Endothelial cell of umbilical vein (primary cell): ENCODE measurements at regions not wholly inside any gene's neighbourhood (a gene's known extent, or its start where the extent isn't known, plus 50 kb on each side); places are given as distances from the start of the nearest gene placed in this dataset.

Experiments
- BruUV-seq: library from RNA; stranded (reverse); fragments of 400-500 nt; replicated peaks from 2 replicates; lab custom pipeline; 2021; lab: Mats Ljungman, UMichigan
- CTCF ChIA-PET: fragments of 300-600, 350-600 bp; sonication (Branson Sonifier 250); formaldehyde crosslinking; loops from one replicate; lab custom pipeline; 2021; ENCODE audit warnings: antibody characterized with exemption, inconsistent platforms; lab: Charles Lee
- POLR2A ChIA-PET: fragments of 300-600, 350-600 bp; sonication (Branson Sonifier 250); formaldehyde crosslinking; loops from one replicate; lab custom pipeline; 2021; ENCODE audit warnings: antibody characterized with exemption, inconsistent platforms; lab: Charles Lee
- DNase-seq: peaks from one replicate; pipeline ENCODE4 v3.0.0-alpha.2; 2011; ENCODE audit warnings: low read depth, low spot score
- FAIRE-seq: peaks from 2 replicates; lab custom pipeline; 2011; peaks lifted over from hg19 to GRCh38; lab: Jason Lieb, UNC
- H2AFZ ChIP-seq: 2 replicates; pipeline ENCODE4 v1.6.0; 2012; ENCODE audit warnings: low read depth, low read length, control low read depth, inconsistent platforms
- H3K27ac ChIP-seq: 2 replicates; pipeline ENCODE4 v1.5.1; 2011; ENCODE audit warnings: low read depth, mild to moderate bottlenecking, control low read depth, low read length, moderate library complexity; ENCODE audit not compliant: insufficient read depth
- H3K27me3 ChIP-seq, 2 experiments: 2 replicates each; pipeline versions ENCODE4 v1.6.0 to v1.6.1; 2011; ENCODE audit warnings: low read length in 2 of 2, mixed read lengths in 1 of 2; ENCODE audit not compliant: control insufficient read depth in 2 of 2, insufficient read depth in 2 of 2
- H3K36me3 ChIP-seq, 2 experiments: 2 replicates in 1 of 2; 3 replicates in 1 of 2; pipeline ENCODE4 v1.5.1; 2011; ENCODE audit warnings: low read length in 2 of 2, mild to moderate bottlenecking in 1 of 2, moderate library complexity in 1 of 2; ENCODE audit not compliant: control insufficient read depth in 2 of 2, insufficient read depth in 2 of 2; ENCODE audit errors: extremely low read depth in 1 of 2
- H3K4me1 ChIP-seq: 3 replicates; pipeline ENCODE4 v1.5.1; 2011; ENCODE audit warnings: mild to moderate bottlenecking, low read length; ENCODE audit not compliant: control insufficient read depth, insufficient read depth; ENCODE audit errors: extremely low read depth
- H3K4me2 ChIP-seq: 2 replicates; pipeline ENCODE4 v1.6.1; 2011; ENCODE audit warnings: low read length, control low read depth, mixed read lengths; ENCODE audit not compliant: insufficient read depth
- H3K4me3 ChIP-seq, 3 experiments: fragments of 200-600 bp in 1 of 3; sonication (generic), shearing (Covaris generic) in 1 of 3; replicated peaks in 1 of 3; 2 replicates each; pipeline ENCODE4 v1.5.1; 2011 to 2016; ENCODE audit warnings: control low read depth in 3 of 3, low read length in 3 of 3, mild to moderate bottlenecking in 2 of 3, inconsistent platforms in 1 of 3, low read depth in 1 of 3, moderate library complexity in 1 of 3; ENCODE audit not compliant: insufficient read depth in 1 of 3
- H3K79me2 ChIP-seq: 2 replicates; pipeline ENCODE4 v1.6.0; 2012; ENCODE audit warnings: low read length, inconsistent platforms; ENCODE audit not compliant: control insufficient read depth, insufficient read depth
- H3K9ac ChIP-seq: replicated peaks from 2 replicates; pipeline ENCODE3; 2011; ENCODE audit warnings: low read length, control low read depth; ENCODE audit not compliant: insufficient read depth; ENCODE audit errors: extremely low read depth
- H3K9me1 ChIP-seq: replicated peaks from 3 replicates; pipeline ENCODE4 v1.6.0; 2011; ENCODE audit warnings: mild to moderate bottlenecking, low read length; ENCODE audit not compliant: control insufficient read depth, insufficient read depth; ENCODE audit errors: extremely low read depth
- H3K9me3 ChIP-seq: replicated peaks from 2 replicates; pipeline ENCODE4 v1.5.1; 2012; ENCODE audit warnings: low read length, inconsistent platforms; ENCODE audit not compliant: control insufficient read depth, insufficient read depth
- H4K20me1 ChIP-seq: replicated peaks from 2 replicates; pipeline ENCODE3; 2011; ENCODE audit warnings: mild to moderate bottlenecking, low read length; ENCODE audit not compliant: control insufficient read depth, insufficient read depth; ENCODE audit errors: extremely low read depth
- EZH2 ChIP-seq: IDR thresholded peaks from 2 replicates; pipeline ENCODE4 v1.6.1; 2012; ENCODE audit warnings: borderline replicate concordance, low read depth, mild to moderate bottlenecking, moderate library complexity, low read length, inconsistent platforms; ENCODE audit not compliant: severe bottlenecking
- MAX ChIP-seq: IDR thresholded peaks from 2 replicates; pipeline ENCODE4 v1.6.1; 2011; ENCODE audit not compliant: insufficient read depth, insufficient read length
- MYC ChIP-seq: IDR thresholded peaks from one replicate; pipeline ENCODE4 v1.6.1; 2011; ENCODE audit warnings: mild to moderate bottlenecking, low read depth, low read length
- POLR2A ChIP-seq: IDR thresholded peaks from 2 replicates; pipeline ENCODE4 v1.6.1; 2012; ENCODE audit warnings: low read depth, mild to moderate bottlenecking, control low read depth, low read length
- POLR2AphosphoS5 ChIP-seq: IDR thresholded peaks from 2 replicates; pipeline ENCODE4 v1.6.1; 2012; ENCODE audit warnings: low read depth, mild to moderate bottlenecking, control low read depth, low read length, moderate library complexity; ENCODE audit not compliant: insufficient read depth
- dilution Hi-C: fragments of 300-500 bp; cut with MboI; formaldehyde crosslinking; loops from one replicate; pipeline ENCODE4 v1.15.0; 2019; ENCODE audit warnings: low sequenced_read_pairs; ENCODE audit not compliant: extremely low pct_ligation_motif_present
- intact Hi-C: fragments of 100-400 bp; cut with micrococcal nuclease; formaldehyde crosslinking; loops from one replicate; pipeline ENCODE4 v1.10.0; 2022

GRCh38 chr6:12585497-12585958 lies 131.0 kb upstream of the PHACTR1 start:
- H3K27me3 ChIP-seq: no peaks in the 10 kb centered on the region
- peaks cover 51% of the 10 kb centered on the region for H3K4me1 ChIP-seq
- dilution Hi-C loops (loop anchor here (25.0 kb wide), 1 partner anchor 98 kb away; no protein-coding TSS in a partner anchor), intact Hi-C loops (loop anchor here (1.0 to 10.0 kb wide), 17 partner anchors 12 to 1371 kb away; partner anchors contain the start of gene EDN1)
- TF ChIP-seq POLR2A (peak; percentile 49), MYC (no peak)
- FAIRE-seq (no peak), DNase-seq (peak; percentile 96)
- peak overlapping the region in 1 of 3 experiments; percentile 25 for H3K4me3 ChIP-seq
- H3K27ac ChIP-seq: peak overlapping the region; percentile 100
- no peaks in the 10 kb centered on the region for H3K9me3 ChIP-seq
- peak overlapping the region; percentile 20 for H2AFZ ChIP-seq
- H3K79me2 ChIP-seq: no peaks in the 10 kb centered on the region
- H3K9ac ChIP-seq: peak overlapping the region; percentile 99
- no TSS peak for BruUV-seq
- CTCF ChIA-PET: interaction anchor here (0.9 to 2.1 kb wide), 18 partner anchors 9 to 296 kb away, joined by 3 to 18 read pairs (median 4); no protein-coding TSS in a partner anchor
- H3K9me1 ChIP-seq: no peaks in the 10 kb centered on the region
- POLR2A ChIA-PET: interaction anchor here (0.8 to 2.0 kb wide), 14 partner anchors 9 to 978 kb away, joined by 3 to 24 read pairs (median 4); partner anchors contain the start of gene EDN1
- H3K4me2 ChIP-seq: peak overlapping the region; percentile 60
- no peaks in the 10 kb centered on the region for H3K36me3 ChIP-seq
- H4K20me1 ChIP-seq: no peaks in the 10 kb centered on the region

GRCh38 chr6:12586721-12587480 lies 129.7 kb upstream of the PHACTR1 start:
- ChIA-PET CTCF (no interaction called here), POLR2A (no interaction called here)
- Histone ChIP-seq H3K79me2 (no peaks in the 10 kb centered on the region), H2AFZ (no peak overlapping the region), H3K9me3 (no peaks in the 10 kb centered on the region), H3K9ac (peak overlapping the region; percentile 99), H3K4me1 (peaks cover 50% of the 10 kb centered on the region), H3K9me1 (no peaks in the 10 kb centered on the region), H4K20me1 (no peaks in the 10 kb centered on the region), H3K4me2 (no peak overlapping the region), H3K4me3 (no peak overlapping the region), H3K36me3 (no peaks in the 10 kb centered on the region), H3K27me3 (no peaks in the 10 kb centered on the region), H3K27ac (peak overlapping the region; percentile 100)
- no TSS peak for BruUV-seq
- dilution Hi-C loops (loop anchor here (25.0 kb wide), 1 partner anchor 100 kb away; no protein-coding TSS in a partner anchor), intact Hi-C loops (loop anchor here (5.0 to 10.0 kb wide), 2 partner anchors 195 to 1372 kb away; no protein-coding TSS in a partner anchor)
- no peak for TF ChIP-seq EZH2
- TF ChIP-seq MYC: no peak
- no peak for TF ChIP-seq MAX
- no peak for TF ChIP-seq POLR2AphosphoS5
- DNase-seq: no peak
- FAIRE-seq: no peak
